DMS 273 treated with DMSO at 0.1 percent for 48 hours (cell line): ENCODE measurements at regions not wholly inside any gene's neighbourhood (a gene's known extent, or its start where the extent isn't known, plus 50 kb on each side); places are given as distances from the start of the nearest gene placed in this dataset.
"Not testable (repeated sequence)": the region's sequence is repeated elsewhere in the genome, so short reads cannot be mapped to it uniquely, and the experiment has no call there.

Experiments
- DNase-seq: peaks from one replicate; lab custom pipeline; 2025; lab: John Stamatoyannopoulos, UW

GRCh38 chr4:184949020-184949419, 69.3 kb upstream of the HELT start:
- no peak for DNase-seq

GRCh38 chr4:184950117-184950830, 68.0 kb upstream of the HELT start:
- no peak for DNase-seq

- DNase-seq = no peak
Observed at GRCh38 chr4:184950926-184951325, 67.4 kb upstream of the HELT start.

GRCh38 chr4:184951668-184952160, 66.6 kb upstream of the HELT start:
- DNase-seq = no peak

GRCh38 chr4:184952522-184952921, 65.8 kb upstream of the HELT start:
- DNase-seq = no peak

GRCh38 chr4:184953421-184953945, 64.8 kb upstream of the HELT start:
- no peak for DNase-seq

GRCh38 chr4:184953971-184954370, 64.3 kb upstream of the HELT start:
- no peak for DNase-seq

GRCh38 chr4:184954482-184954881, 63.8 kb upstream of the HELT start:
- DNase-seq = no peak

- DNase-seq = no peak
Observed at GRCh38 chr4:184955116-184955515, 63.2 kb upstream of the HELT start.

GRCh38 chr4:184955636-184956035, 62.7 kb upstream of the HELT start:
- DNase-seq = no peak

GRCh38 chr4:184957446-184958115, 60.7 kb upstream of the HELT start:
- DNase-seq = no peak

GRCh38 chr4:184958127-184958922, 60.0 kb upstream of the HELT start:
- DNase-seq = no peak

- no peak for DNase-seq
Observed at GRCh38 chr4:184958923-184959210, 59.4 kb upstream of the HELT start.

- DNase-seq = no peak
Observed at GRCh38 chr4:184959309-184959708, 59.0 kb upstream of the HELT start.

- no peak for DNase-seq
Observed at GRCh38 chr4:184959786-184960185, 58.5 kb upstream of the HELT start.

GRCh38 chr4:184960505-184960971, 57.8 kb upstream of the HELT start:
- no peak for DNase-seq

GRCh38 chr4:184961660-184962059, 56.6 kb upstream of the HELT start:
- no peak for DNase-seq

- DNase-seq = no peak
Observed at GRCh38 chr4:184962125-184962638, 56.1 kb upstream of the HELT start.

- not testable (repeated sequence) for DNase-seq
Observed at GRCh38 chr4:184965230-184966050, 52.9 kb upstream of the HELT start.

GRCh38 chr4:184966051-184966691, 52.1 kb upstream of the HELT start:
- DNase-seq = not testable (repeated sequence)

- not testable (repeated sequence) for DNase-seq
Observed at GRCh38 chr4:184967699-184968098, 50.6 kb upstream of the HELT start.
